NCI-H146 treated with DMSO at 0.1 percent for 48 hours (cell line): ENCODE measurements at regions not wholly inside any gene's neighbourhood (a gene's known extent, or its start where the extent isn't known, plus 50 kb on each side); places are given as distances from the start of the nearest gene placed in this dataset.

Experiments used
- DNase-seq: peaks from one replicate; lab custom pipeline; 2025; ENCODE audit not compliant: unreplicated experiment; lab: John Stamatoyannopoulos, UW

GRCh38 chr7:28360739-28361138 lies 51.6 kb upstream of the CREB5 start:
- DNase-seq = no peak

- DNase-seq = no peak
These were observed 50.8 kb upstream of the CREB5 start for GRCh38 chr7:28361551-28361950.

- no peak for DNase-seq
These were observed 50.1 kb upstream of the CREB5 start for GRCh38 chr7:28362182-28362581.
